ENCODE measurements at regions not wholly inside any gene's neighbourhood (a gene's known extent, or its start where the extent isn't known, plus 50 kb on each side); places are given as distances from the start of the nearest gene placed in this dataset.

- Histone ChIP-seq H3K36me3 (no peaks in the 10 kb centered on the region), H4K20me1 (no peaks in the 10 kb centered on the region), H3K4me1 (peaks cover 11% of the 10 kb centered on the region), H3K9ac (no peak overlapping the region), H3K4me3 (no peak overlapping the region), H3K27me3 (no peaks in the 10 kb centered on the region), H3K27ac (no peak overlapping the region), H3K4me2 (no peak overlapping the region), H3K9me3 (no peaks in the 10 kb centered on the region)
- TF ChIP-seq Cebpa-rat (IDR thresholded peaks at IDR 0.05) = no peak
Observed at GRCh38 chr15:62756995-62757360, 285.6 kb upstream of the TPM1 start.

GRCh38 chr15:62757535-62757934, 285.0 kb upstream of the TPM1 start:
- H3K9me3 ChIP-seq = no peaks in the 10 kb centered on the region
- H3K4me3 ChIP-seq = no peak overlapping the region
- no peaks in the 10 kb centered on the region for H3K36me3 ChIP-seq
- H3K9ac ChIP-seq = no peak overlapping the region
- no peaks in the 10 kb centered on the region for H4K20me1 ChIP-seq
- no peaks in the 10 kb centered on the region for H3K27me3 ChIP-seq
- no peak overlapping the region for H3K4me2 ChIP-seq
- H3K27ac ChIP-seq = no peak overlapping the region
- no peak for TF ChIP-seq Cebpa-rat (IDR thresholded peaks at IDR 0.05)
- H3K4me1 ChIP-seq = peaks cover 11% of the 10 kb centered on the region

GRCh38 chr15:62758126-62758951, 284.2 kb upstream of the TPM1 start:
- Histone ChIP-seq H4K20me1 (no peaks in the 10 kb centered on the region), H3K9ac (no peak overlapping the region), H3K9me3 (no peaks in the 10 kb centered on the region), H3K4me2 (no peak overlapping the region), H3K4me3 (no peak overlapping the region), H3K36me3 (no peaks in the 10 kb centered on the region), H3K27ac (no peak overlapping the region), H3K4me1 (peaks cover 5% of the 10 kb centered on the region), H3K27me3 (no peaks in the 10 kb centered on the region)
- TF ChIP-seq Cebpa-rat (IDR thresholded peaks at IDR 0.05) = no peak

GRCh38 chr15:62758952-62759349, 283.6 kb upstream of the TPM1 start:
- TF ChIP-seq Cebpa-rat (IDR thresholded peaks at IDR 0.05) = no peak
- H3K4me2 ChIP-seq = no peak overlapping the region
- H3K4me3 ChIP-seq = no peak overlapping the region
- H3K27me3 ChIP-seq = no peaks in the 10 kb centered on the region
- no peak overlapping the region for H3K9ac ChIP-seq
- H3K4me1 ChIP-seq = no peaks in the 10 kb centered on the region
- H3K9me3 ChIP-seq = no peaks in the 10 kb centered on the region
- H4K20me1 ChIP-seq = no peaks in the 10 kb centered on the region
- no peaks in the 10 kb centered on the region for H3K36me3 ChIP-seq
- no peak overlapping the region for H3K27ac ChIP-seq

- Histone ChIP-seq H3K9me3 (no peaks in the 10 kb centered on the region), H3K36me3 (no peaks in the 10 kb centered on the region), H4K20me1 (no peaks in the 10 kb centered on the region), H3K27ac (no peak overlapping the region), H3K4me3 (no peak overlapping the region), H3K27me3 (no peaks in the 10 kb centered on the region), H3K4me2 (no peak overlapping the region), H3K9ac (no peak overlapping the region), H3K4me1 (no peaks in the 10 kb centered on the region)
- TF ChIP-seq Cebpa-rat (IDR thresholded peaks at IDR 0.05) = no peak
Observed at GRCh38 chr15:62760538-62760937, 282.0 kb upstream of the TPM1 start.

- no peak overlapping the region for H3K9ac ChIP-seq
- TF ChIP-seq Cebpa-rat (IDR thresholded peaks at IDR 0.05) = no peak
- H3K9me3 ChIP-seq = no peaks in the 10 kb centered on the region
- no peaks in the 10 kb centered on the region for H4K20me1 ChIP-seq
- no peaks in the 10 kb centered on the region for H3K4me1 ChIP-seq
- no peak overlapping the region for H3K27ac ChIP-seq
- no peak overlapping the region for H3K4me2 ChIP-seq
- no peaks in the 10 kb centered on the region for H3K27me3 ChIP-seq
- no peaks in the 10 kb centered on the region for H3K36me3 ChIP-seq
- H3K4me3 ChIP-seq = no peak overlapping the region
Observed at GRCh38 chr15:62765916-62766315, 276.6 kb upstream of the TPM1 start.

- Histone ChIP-seq H3K4me2 (no peak overlapping the region), H3K27me3 (no peaks in the 10 kb centered on the region), H3K9me3 (no peaks in the 10 kb centered on the region), H3K27ac (no peak overlapping the region), H3K4me1 (no peaks in the 10 kb centered on the region), H4K20me1 (no peaks in the 10 kb centered on the region), H3K4me3 (no peak overlapping the region), H3K9ac (no peak overlapping the region), H3K36me3 (no peaks in the 10 kb centered on the region)
- no peak for TF ChIP-seq Cebpa-rat (IDR thresholded peaks at IDR 0.05)
Observed at GRCh38 chr15:62766599-62766998, 275.9 kb upstream of the TPM1 start.

- Histone ChIP-seq H3K4me3 (no peak overlapping the region), H3K36me3 (no peaks in the 10 kb centered on the region), H4K20me1 (no peaks in the 10 kb centered on the region), H3K4me1 (no peaks in the 10 kb centered on the region), H3K4me2 (no peak overlapping the region), H3K9ac (no peak overlapping the region), H3K9me3 (no peaks in the 10 kb centered on the region), H3K27ac (no peak overlapping the region), H3K27me3 (no peaks in the 10 kb centered on the region)
- no peak for TF ChIP-seq Cebpa-rat (IDR thresholded peaks at IDR 0.05)
Observed at GRCh38 chr15:62769604-62770003, 272.9 kb upstream of the TPM1 start.

GRCh38 chr15:62770111-62770660, 272.4 kb upstream of the TPM1 start:
- Histone ChIP-seq H3K4me2 (no peak overlapping the region), H3K27me3 (no peaks in the 10 kb centered on the region), H3K9ac (no peak overlapping the region), H3K4me1 (no peaks in the 10 kb centered on the region), H3K9me3 (no peaks in the 10 kb centered on the region), H3K4me3 (no peak overlapping the region), H4K20me1 (no peaks in the 10 kb centered on the region), H3K27ac (no peak overlapping the region), H3K36me3 (no peaks in the 10 kb centered on the region)
- no peak for TF ChIP-seq Cebpa-rat (IDR thresholded peaks at IDR 0.05)

- H3K27ac ChIP-seq = no peak overlapping the region
- H3K4me2 ChIP-seq = no peak overlapping the region
- no peaks in the 10 kb centered on the region for H3K9me3 ChIP-seq
- H3K27me3 ChIP-seq = no peaks in the 10 kb centered on the region
- TF ChIP-seq Cebpa-rat (IDR thresholded peaks at IDR 0.05) = no peak
- no peaks in the 10 kb centered on the region for H3K4me1 ChIP-seq
- no peaks in the 10 kb centered on the region for H4K20me1 ChIP-seq
- H3K4me3 ChIP-seq = no peak overlapping the region
- H3K9ac ChIP-seq = no peak overlapping the region
- H3K36me3 ChIP-seq = no peaks in the 10 kb centered on the region
Observed at GRCh38 chr15:62770752-62771151, 271.8 kb upstream of the TPM1 start.

All from BLaER1 (cell line).